ENCODE measurements at regions not wholly inside any gene's neighbourhood (a gene's known extent, or its start where the extent isn't known, plus 50 kb on each side); places are given as distances from the start of the nearest gene placed in this dataset.

DNA sequence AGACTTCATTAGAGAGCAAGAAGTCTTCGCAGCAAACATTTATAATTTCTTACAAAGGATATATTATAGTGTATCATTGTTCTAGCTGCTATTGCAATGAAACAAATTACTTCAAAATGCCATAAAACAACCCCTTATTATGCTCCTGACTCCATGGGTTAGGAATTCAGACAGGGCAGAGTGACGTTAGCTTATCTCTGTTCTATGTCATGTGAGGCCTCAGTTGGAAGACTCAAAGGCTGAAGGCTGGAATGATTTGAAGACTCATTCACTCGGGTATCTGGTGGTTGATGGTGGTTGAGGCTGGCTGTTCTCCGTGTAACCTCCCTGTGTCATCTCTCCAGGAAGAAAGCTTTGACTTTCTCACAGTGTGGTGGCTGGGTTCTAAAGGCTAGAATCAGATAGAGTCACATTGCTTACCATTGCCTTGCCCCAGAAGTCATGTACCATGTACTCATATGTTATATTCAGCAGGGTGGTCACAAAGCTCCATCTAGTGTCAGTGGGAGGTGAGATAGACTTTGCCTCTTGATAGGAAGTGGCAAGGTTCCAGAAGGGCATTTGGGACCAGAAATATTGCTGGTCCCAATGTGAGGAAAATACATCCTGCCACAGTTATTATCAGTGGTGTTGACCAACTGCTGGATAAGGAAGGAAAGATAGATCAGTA, 226.9 kb downstream of the TMEM38B start:
- no peak for DNase-seq

DNA sequence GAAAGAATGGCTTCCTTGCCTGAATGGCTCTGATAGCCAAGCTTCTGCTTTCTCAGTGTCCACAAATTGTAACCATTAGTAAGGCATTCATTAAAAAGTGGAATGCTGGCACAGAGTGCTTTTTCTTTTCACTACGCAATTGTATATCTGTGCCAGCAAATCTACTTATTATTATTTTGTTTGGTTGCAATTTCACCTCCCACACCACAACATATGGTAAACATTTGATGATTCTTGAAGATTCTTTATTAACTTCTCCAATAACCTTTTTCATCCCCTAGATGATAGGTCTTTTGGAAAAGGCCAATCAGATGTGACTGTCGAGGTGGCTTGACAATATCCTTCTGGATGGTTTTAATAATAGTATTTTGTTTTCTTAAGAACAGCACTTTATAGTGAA, 234.1 kb downstream of the TMEM38B start:
- no peak for DNase-seq

DNA sequence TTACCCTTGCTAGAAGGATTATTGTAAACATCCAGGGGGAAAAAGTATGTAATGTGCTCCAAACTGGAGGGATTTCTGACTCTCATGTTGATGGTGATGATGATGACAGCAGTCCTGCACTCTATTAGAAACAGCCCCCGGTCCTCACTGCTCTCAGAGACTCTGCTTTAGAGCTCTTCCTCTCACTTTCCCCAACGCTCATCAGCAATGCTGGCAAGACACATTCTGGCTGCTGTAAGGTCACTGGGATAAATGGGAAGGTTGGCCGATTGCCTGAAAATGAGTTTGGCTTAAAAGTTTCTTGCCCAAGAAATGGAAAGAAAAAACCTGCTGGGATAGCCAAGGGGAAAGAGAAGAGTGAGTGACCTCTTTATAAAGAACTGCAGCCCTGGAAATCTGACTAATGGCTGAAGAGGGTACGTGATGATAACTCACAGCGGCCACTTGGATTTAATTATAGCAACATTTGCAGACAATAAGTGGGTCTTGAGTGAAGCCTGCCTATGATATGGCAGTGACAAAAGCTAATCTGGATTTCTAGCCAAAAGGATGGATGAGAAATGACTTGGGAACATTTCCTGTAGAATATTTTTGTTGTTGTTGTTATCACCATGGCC, 235.8 kb downstream of the TMEM38B start:
- DNase-seq, result no peak

DNA sequence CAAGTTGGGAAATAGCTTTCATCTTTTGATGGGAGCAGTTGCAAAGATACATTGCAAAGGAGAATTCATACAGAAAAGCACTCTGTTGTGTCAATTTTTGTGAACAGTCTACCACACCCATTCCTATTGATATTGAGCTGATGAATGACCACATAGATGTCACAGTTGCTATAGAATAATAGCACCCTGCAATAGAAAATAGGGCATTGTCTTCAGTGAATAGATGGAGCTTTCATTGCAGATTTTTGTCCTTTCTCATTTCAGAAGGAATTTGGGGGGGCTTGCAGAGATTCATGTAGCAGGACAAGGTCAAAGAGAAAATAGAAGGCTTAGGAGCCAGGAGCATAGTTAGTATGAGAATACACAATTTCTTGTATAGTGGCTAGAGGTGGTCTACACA, 237.9 kb downstream of the TMEM38B start:
- DNase-seq, result no peak

DNA sequence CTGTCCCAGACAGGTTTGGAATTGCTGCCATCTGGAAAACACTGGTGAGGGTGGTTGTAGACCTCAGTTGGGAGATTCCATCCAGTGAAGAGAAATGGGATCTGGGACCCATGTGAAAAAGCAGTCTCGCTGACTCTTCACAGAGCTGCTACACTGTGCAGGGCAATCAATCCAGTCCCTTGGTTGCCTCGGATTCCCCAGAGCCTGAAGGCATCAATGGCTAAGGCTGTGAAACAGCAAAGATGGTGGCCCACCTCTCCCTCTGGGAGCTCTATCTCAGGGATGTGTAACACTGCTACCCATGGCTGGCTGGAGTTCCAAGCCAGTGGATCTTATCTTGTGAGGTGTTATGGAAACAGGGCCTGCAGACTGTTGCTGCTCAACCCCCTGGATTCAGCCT, 256.1 kb downstream of the TMEM38B start:
- DNase-seq, result no peak

DNA sequence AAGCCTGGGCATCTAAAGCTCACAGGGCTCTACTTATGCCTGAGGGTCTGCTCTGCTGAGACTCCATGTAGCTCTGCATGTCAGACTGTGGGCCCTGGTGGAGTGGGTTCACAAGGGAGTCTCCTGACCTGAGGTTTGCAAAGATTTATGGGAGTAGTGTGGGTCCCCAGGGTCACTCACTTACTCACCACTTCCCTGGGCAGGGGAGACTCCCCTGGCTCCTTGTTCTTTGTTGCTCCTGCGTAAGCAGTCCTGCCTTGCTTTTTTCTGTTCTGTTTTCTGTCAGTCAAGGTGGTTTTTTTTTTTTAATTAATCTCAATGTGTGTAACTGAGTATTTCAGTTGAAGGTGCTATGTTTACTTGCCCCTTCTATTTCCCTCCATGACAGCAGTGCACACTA, 256.6 kb downstream of the TMEM38B start:
- no peak for DNase-seq

DNA sequence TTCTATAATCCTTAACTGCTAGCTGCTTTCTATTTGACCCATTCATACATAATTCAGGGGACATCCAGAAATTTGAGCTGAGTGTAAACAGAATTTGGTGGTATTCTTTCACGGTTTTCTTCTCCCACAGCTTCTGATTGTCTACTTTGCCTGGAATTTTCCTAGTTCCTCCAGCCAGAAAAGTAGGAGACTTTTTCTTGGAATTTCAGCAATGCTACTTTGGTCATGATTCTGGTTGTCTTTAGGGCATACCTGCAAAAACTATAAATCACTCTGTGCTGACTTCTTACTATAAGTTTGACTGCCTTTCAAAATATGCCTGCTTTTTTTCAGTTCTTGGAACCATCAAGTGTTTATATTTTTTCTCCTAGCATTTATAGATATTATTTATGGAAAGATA, 260.2 kb downstream of the TMEM38B start:
- DNase-seq, result no peak

DNA sequence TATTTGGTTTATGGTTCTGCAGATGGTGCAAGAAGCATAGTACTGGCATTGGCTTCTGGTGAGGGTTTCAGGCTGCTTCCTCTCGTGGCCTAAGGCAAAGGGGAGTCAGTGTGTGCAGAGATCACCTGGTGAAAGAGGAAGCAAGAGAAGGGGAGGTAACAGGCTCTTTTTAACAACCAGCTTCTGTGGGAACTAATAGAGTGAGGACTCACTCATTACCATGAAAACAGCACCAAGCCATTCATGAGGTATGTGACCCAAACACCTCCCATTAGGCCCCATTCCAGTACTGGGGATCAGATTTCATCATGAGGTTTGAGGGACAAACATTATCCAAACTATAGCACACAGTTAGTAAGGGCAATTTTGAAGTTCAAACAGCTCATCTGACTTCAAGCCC, 263.5 kb downstream of the TMEM38B start:
- DNase-seq, result no peak

DNA sequence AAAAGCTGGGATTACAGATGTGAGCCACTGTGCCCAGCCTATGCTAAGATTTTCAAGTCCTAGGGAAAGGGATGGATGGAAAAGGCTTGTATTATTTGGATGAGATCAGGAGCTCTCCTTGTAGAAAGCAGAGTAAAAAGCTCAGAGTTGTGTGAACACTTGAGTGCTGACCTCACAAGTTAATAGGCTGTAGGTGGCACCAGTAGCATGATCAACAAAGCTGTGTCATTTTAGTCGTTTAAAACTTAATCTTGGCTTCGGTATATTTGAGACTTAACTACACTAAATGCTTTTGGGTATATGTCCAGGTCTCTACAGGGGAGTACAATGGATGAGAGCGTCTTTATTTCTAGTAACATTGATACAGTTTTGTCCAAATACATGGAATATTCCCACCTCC, 264.2 kb downstream of the TMEM38B start:
- no peak for DNase-seq

DNA sequence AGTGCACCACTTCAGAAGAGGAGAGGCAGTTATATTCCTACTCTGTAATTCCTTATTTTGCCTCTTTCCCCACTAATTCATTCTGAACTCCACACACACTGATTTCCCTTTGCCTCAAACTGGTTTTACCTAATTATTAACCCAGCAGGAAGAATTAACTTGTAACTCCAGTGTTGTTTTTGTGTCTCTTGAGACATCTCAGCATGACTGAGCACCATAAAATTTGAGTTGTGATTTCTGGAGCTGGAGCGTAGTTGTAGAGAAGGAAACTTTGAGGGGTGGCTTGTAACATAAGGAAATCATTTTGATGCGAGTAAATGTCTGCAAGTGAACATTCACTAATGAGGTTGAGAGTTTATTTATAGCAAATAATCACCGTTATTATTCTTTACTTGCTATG, 265.2 kb downstream of the TMEM38B start:
- DNase-seq, result no peak

DNA sequence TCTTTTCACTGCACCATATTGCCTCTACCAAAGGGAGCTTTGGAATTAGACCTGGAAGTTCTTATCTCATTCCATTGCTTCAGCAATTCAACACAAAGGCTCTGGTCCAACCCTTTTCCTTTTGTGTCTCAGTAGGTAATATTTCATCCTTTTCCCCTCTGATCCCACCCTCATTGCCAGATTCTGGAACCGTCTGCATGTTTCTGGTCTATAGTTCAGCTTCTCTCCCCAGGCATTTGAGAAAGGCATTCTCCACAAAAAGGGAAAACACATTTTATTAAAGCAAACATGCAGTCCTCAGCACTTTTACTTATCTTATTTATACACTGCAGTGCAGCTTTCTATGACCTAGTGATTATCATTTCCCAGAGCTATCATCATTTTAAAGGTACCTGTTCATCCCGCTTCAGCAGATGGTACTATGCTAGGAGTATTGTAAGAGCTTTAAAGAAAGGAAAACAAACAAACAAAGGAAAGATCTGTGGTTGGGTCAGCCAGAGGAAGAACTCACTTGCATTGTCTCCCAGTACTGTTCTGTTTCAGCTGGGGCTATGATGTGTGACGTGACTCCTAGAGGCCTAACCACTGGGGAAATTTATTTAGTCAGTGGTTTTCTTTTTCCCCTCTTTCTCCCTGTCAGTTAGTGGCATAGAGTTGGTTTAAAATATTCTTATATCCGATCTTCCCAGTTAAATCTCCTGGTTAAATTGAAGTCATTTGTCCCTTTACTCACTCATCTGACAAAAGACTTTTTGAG, 269.2 kb downstream of the TMEM38B start:
- DNase-seq, result no peak

DNA sequence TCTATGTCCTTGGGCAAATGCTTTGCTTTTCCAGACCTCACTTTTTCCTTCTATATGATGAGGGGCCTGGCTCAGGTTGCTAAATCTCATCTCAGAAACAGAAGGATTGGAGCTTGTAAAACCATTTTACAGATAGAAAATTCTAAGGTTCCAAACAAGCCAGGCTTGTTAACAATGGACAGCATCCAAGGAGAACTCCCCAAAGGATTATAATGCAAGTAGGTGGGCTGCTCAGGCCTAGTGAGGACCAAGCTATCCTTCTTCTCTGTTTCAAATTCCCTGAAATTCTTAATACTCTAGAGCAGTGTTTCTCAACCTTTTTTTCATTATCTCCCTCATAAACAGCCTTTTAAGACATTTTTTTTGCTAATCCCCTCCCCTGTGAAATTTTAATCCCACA, 269.8 kb downstream of the TMEM38B start:
- no peak for DNase-seq

DNA sequence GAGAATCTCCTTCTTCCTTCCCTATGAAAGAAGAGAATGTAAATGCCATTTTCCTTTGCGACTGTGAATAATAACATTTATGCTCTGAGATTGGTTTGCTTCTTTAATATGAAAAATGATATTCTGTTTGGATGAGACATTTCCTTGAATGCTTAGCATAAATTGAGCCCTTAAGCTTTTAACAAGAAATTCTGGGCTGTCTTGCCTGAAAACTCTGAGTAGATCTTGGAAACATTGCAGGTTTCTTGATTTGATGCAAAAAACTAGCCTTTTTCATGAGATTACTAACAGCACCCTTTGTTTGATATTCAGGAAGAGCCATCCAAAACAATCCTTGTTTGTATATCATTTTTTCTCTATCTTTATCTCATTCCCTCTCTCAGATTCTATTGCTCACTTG, 272.5 kb downstream of the TMEM38B start:
- no peak for DNase-seq

DNA sequence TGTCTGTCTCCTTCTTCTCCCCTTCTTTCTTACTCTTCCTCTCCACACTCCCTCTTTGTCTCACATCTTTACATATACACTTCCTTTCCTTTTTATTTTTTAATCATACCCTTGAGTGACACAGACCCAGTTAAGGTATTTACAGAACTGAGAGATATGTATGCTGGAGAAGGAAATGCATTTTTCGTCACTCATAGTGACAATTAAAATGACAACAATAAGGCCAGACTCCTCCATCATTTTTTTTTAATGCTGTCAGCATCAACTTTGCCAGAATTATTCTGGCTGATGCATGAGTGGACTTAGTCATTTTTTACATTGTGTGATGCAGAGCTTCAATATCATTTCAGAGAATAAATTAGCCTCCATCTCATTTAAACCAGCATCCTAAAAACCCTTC, 272.9 kb downstream of the TMEM38B start:
- no peak for DNase-seq

DNA sequence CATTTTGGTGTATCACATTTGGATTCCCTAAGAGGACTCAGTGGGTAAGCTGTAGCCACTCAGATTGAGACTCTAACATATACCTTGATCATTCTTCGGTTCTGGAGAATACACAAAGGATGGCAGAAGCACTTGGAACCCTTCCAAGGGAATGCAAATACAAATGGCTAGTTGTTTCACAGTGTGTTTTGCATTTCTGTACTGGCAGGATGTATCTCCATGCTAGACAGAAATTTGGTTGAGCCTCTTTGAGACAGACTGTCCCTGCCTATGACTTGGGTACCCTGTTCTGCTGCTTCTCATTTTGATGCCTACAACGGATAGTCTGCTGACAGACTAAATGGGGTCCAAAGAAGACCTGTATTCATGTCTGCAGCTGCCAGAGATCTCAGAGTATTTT, 273.5 kb downstream of the TMEM38B start:
- no peak for DNase-seq

DNA sequence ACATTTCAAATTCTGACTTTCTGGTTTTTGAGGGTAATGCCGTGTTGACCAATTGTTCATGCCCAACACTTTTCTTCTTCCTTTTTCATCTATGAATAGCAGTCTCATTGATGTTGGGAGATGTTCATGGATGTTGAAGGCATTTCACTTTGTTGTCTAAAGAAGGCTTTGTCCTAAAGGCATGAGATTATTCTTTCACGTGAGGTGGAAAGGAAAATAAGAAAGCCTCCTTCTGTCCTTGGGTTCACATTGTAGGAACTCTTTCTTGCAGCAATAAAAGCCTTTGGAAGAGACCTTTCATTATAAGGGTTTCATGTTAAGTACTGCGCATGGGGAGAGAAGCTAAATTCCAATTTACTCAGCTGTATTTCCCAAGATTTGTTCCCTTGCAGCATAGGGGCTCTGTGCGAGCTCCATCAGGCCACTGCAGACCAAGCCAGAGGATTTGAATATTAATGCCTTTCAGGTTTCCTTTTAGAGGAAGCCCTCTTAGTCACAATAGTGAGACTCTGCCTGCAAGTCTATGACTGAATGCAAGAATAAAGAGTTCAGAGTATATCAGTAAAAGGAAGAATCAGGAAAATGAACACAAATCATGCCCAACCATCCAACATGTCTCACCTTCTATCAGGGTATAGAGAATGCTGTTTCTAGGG, 274.6 kb downstream of the TMEM38B start:
- DNase-seq, result no peak

DNA sequence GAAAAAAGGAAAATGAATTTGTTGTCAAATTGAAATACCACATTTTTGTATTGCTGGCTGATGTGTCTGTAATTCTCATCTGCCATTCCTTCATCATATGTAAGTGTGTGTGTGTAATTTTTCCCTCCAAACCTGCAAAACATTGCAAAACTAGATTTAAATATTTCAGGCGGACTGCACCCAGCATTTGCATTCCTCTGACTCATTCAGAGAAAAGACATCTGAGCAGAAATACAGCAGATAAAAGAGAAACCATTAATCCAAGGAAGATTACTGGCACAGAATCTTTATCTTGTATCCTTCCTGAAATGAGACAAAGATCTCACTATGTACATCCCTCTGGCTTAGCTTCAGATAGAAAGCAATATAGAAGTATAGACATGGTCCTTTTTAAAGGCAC, 275.3 kb downstream of the TMEM38B start:
- DNase-seq, result no peak

DNA sequence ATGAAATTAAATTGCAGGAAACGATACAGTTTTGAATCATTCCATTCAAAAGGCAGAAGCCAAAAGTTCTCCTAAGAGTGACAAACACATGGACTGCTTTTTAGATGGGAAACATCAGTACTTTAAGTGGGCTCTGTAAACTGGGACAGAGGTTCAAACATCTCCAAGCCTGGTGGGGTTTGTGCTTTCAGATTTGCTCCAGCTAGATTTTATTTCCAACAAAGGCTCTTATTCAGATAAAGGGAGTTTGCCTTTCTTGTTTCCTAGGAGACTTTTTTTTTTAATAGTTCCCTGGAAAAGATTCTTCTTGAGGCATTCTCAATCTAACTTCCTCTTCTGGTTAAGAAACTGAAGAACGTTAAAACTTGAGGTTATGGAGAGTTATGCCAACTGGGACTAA, 277.6 kb downstream of the TMEM38B start:
- no peak for DNase-seq

DNA sequence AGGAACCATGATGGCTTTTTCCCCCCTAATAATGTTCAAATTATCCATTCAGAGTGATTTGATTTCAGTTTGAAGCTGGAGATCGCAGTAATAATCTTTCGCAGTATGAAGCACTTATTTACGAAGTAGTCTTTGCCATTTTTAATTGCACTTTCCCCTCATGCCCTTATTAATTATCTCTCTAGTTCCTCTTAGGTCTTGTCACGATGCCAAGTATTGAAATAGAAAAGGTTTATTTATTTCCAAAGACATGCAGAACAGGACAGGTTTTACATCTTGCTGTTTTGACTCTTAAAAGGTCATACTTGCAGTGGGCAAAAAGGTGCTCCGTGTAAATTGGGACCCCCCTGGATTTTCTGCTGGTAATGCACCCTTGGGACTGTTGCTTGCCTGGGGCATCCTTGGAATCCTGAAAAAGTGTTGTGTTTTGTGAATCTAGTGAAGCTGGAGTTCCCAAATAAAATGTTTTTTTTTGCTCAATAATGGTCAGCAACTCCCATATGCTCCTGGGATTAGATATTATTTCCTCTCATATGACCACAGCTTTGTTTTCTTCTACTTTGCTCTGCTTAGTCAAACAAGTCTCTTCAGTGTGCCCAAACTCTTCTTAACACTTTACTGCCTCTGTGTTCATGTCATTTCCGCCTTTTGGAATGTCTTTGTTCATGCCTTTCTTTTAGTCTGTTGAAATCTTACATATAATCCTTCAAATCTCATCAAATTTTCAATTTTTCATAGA, 278.3 kb downstream of the TMEM38B start:
- no peak for DNase-seq

DNA sequence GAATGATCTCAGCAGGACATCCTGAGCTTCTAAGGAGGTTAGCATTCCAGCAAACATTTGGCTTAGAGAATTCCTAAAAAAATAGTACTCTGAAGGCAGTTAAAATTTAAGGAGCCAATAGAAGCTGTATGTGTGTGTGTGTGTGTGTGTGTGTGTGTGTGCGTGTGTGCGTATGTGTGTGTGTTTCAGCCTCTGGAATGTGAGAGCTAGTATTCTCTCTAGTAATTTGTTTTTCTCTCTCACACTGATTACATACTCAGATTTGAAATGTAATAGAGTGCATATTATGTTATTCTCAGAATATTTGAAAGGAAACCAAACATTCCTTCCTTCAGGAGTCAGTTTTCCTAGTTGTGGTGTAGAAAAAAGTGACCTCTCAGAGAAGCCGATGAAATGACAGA, 279.6 kb downstream of the TMEM38B start:
- DNase-seq, result no peak

DNA sequence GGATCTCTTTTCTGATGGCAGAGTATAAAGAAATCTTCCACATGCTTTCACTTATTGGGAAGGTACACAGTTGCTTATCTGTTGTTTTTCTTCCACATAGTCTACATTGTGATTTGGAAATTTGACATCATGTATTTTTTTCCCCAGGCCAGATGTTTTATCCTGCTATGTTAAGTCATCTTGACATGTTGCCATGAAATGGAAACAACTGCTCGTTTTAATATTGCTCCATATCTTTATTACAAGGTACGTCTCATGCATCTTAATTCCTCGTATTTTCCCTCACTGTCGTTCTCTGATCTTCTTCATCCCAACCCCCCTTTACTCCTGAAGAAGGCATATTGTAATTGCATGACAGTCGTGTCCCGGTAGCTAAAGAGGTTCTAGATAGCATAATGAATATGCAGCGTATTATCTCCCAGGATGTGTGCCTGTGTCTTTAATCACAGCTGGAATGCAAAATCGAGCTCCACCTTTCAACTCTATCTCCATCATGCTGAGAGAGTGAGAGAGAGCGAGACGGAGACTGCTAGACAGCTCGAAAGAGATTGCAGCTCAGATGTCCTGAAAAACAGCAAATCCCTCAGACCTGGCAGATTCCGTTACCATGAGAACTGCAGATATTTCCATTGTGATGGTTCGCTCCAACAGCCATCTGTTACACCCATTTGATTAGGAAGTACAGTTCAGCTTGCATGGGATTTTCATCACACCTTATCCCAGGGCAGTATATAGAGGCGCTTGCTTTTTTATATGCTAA, 281.7 kb downstream of the TMEM38B start:
- DNase-seq, result no peak

DNA sequence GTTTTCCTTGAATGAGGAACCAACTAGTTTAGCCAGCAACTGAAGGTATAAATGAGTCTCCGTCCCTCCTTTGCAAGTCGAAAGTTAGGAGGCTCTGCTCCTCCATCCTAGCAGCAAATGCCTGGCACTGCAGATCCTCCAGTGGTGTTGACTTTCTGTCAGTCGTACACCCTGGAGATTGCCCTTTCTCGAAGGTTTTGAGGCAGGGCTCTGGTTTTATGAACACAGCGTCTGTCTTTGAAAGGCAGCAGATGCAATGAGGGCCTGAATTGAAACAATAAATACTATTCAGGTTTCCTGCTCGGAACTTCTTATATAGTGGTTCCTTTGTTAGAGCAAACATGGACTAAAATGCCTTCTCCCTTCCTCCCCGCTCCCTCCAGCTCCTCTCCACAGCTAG, 284.0 kb downstream of the TMEM38B start:
- no peak for DNase-seq

Data from activated naive CD4-positive, alpha-beta T cell treated with Interleukin-2 at 50 U/mL for 16 hours (primary cell).